B cell (primary cell): ENCODE measurements at regions not wholly inside any gene's neighbourhood (a gene's known extent, or its start where the extent isn't known, plus 50 kb on each side); places are given as distances from the start of the nearest gene placed in this dataset.

Source experiments
- ATAC-seq: fragments of 200-7000 bp; cut with Tn5 transposase; one replicate; pipeline ENCODE4 v1.10.0; 2021; ENCODE audit warnings: low read depth, mild to moderate bottlenecking, moderate number of reproducible peaks, moderate library complexity
- CTCF ChIA-PET: fragments of 350-600 bp; sonication (Branson Sonifier 250); formaldehyde crosslinking; loops from one replicate; lab custom pipeline; 2021; ENCODE audit warnings: antibody characterized with exemption, inconsistent platforms; lab: Charles Lee
- POLR2A ChIA-PET: fragments of 350-600 bp; sonication (Branson Sonifier 250); formaldehyde crosslinking; loops from one replicate; lab custom pipeline; 2021; ENCODE audit warnings: antibody characterized with exemption; lab: Charles Lee
- DNase-seq: peaks from one replicate; pipeline ENCODE4 v3.0.0; 2013
- H2AFZ ChIP-seq: 2 replicates; pipeline ENCODE4 v1.6.1; 2012; ENCODE audit warnings: mild to moderate bottlenecking, low read depth, low read length; ENCODE audit not compliant: insufficient read depth, poor library complexity, severe bottlenecking
- H3K27ac ChIP-seq, 2 donors: 1 replicate in 1 of 2; 2 replicates in 1 of 2; pipeline ENCODE4 v1.5.1; 2012 to 2013; ENCODE audit warnings: low read length in 2 of 2, mild to moderate bottlenecking in 2 of 2, moderate library complexity in 1 of 2
- H3K27me3 ChIP-seq, 4 experiments: fragments of 200-600 bp in 1 of 4; sonication (generic) in 1 of 4; replicated peaks in 1 of 4; 1 replicate in 2 of 4; 2 replicates in 2 of 4; pipeline versions ENCODE4 v1.6.1 to v1.7.0; 2013 to 2016; ENCODE audit warnings: low read length in 3 of 4, mild to moderate bottlenecking in 2 of 4, mixed read lengths in 1 of 4, moderate library complexity in 1 of 4; ENCODE audit not compliant: insufficient read depth in 4 of 4, control insufficient read depth in 3 of 4; ENCODE audit errors: control extremely low read depth in 1 of 4
- H3K36me3 ChIP-seq, 2 experiments: replicated peaks in 1 of 2; 1 replicate in 1 of 2; 2 replicates in 1 of 2; pipeline versions ENCODE4 v1.6.1 to v1.7.1; 2013; ENCODE audit warnings: low read length in 1 of 2; ENCODE audit not compliant: insufficient read depth in 2 of 2, control insufficient read depth in 1 of 2; ENCODE audit errors: control extremely low read depth in 1 of 2, extremely low read depth in 1 of 2
- H3K4me1 ChIP-seq, 2 donors: fragments of 200-600 bp in 1 of 2; sonication (generic) in 1 of 2; 1 replicate in 1 of 2; 2 replicates in 1 of 2; pipeline versions ENCODE4 v1.5.1 to v1.6.1; 2013 to 2017; ENCODE audit warnings: low read length in 2 of 2; ENCODE audit not compliant: control insufficient read depth in 2 of 2, insufficient read depth in 2 of 2
- H3K4me2 ChIP-seq: replicated peaks from 2 replicates; pipeline ENCODE3; 2012; ENCODE audit warnings: mild to moderate bottlenecking, low read depth, low read length; ENCODE audit not compliant: poor library complexity, severe bottlenecking
- H3K4me3 ChIP-seq, 5 experiments: fragments of 200-600 bp in 1 of 5; sonication (generic) in 1 of 5; 1 replicate in 3 of 5; 2 replicates in 2 of 5; pipeline versions ENCODE4 v1.5.1 to v1.7.0; 2011 to 2016; ENCODE audit warnings: low read length in 4 of 5, mild to moderate bottlenecking in 4 of 5, low read depth in 2 of 5, control low read depth in 1 of 5, moderate library complexity in 1 of 5; ENCODE audit not compliant: insufficient read depth in 1 of 5; ENCODE audit errors: control extremely low read depth in 1 of 5, extremely low read depth in 1 of 5
- H3K79me2 ChIP-seq: fragments of 200-600 bp; sonication (generic); one replicate; pipeline ENCODE4 v1.6.0; 2016; ENCODE audit warnings: low read length; ENCODE audit not compliant: control insufficient read depth, insufficient read depth
- H3K9ac ChIP-seq: fragments of 200-600 bp; sonication (generic); 2 replicates; pipeline ENCODE4 v1.6.1; 2017; ENCODE audit warnings: mild to moderate bottlenecking, low read length, moderate library complexity
- H3K9me3 ChIP-seq, 3 donors: one replicate each; pipeline versions ENCODE4 v1.6.1 to v1.7.1; 2013; ENCODE audit warnings: low read length in 2 of 3; ENCODE audit not compliant: control insufficient read depth in 2 of 3, insufficient read depth in 1 of 3; ENCODE audit errors: control extremely low read depth in 1 of 3
- H4K20me1 ChIP-seq: 2 replicates; pipeline ENCODE4 v1.6.0; 2012; ENCODE audit warnings: mild to moderate bottlenecking, low read length; ENCODE audit not compliant: insufficient read depth, control insufficient read depth, poor library complexity, severe bottlenecking
- H3K27ac Mint-ChIP-seq: one replicate; pipeline ENCODE4 v1.8.0; 2021; ENCODE audit warnings: mixed read lengths
- H3K27me3 Mint-ChIP-seq: one replicate; pipeline ENCODE4 v1.8.0; 2021; ENCODE audit warnings: mixed read lengths
- H3K4me1 Mint-ChIP-seq: one replicate; pipeline ENCODE4 v1.8.0; 2021; ENCODE audit warnings: mixed read lengths
- H3K4me3 Mint-ChIP-seq: one replicate; pipeline ENCODE4 v1.8.0; 2021; ENCODE audit warnings: mixed read lengths
- H3K9me3 Mint-ChIP-seq: one replicate; pipeline ENCODE4 v1.8.0; 2022; ENCODE audit warnings: mixed read lengths; ENCODE audit not compliant: insufficient read depth
- EZH2 ChIP-seq: IDR thresholded peaks from 2 replicates; pipeline ENCODE4 v1.6.1; 2012; ENCODE audit warnings: borderline replicate concordance, low read depth, mild to moderate bottlenecking, moderate library complexity, low read length; ENCODE audit not compliant: insufficient read depth, poor library complexity, severe bottlenecking
- WGBS: methylation state at CpG from one replicate; pipeline ENCODE4 v1.1.5; 2013; ENCODE audit warnings: missing lambda C conversion rate; ENCODE audit not compliant: insufficient coverage; 5-methylcytosine and 5-hydroxymethylcytosine counted together
- intact Hi-C: fragments of 100-400 bp; cut with micrococcal nuclease; formaldehyde crosslinking; loops from one replicate; pipeline ENCODE4 v1.10.0; 2022
- TF ChIP-seq, protein P1 (sequence below): fragments of 200-600 bp; IDR thresholded peaks from one replicate; pipeline ENCODE4 v1.8.0; 2022; ENCODE audit warnings: antibody characterized with exemption, mild to moderate bottlenecking

- Histone ChIP-seq H3K9me3 (no peaks in the 10 kb centered on the region), H3K36me3 (no peaks in the 10 kb centered on the region), H3K79me2 (no peaks in the 10 kb centered on the region), H4K20me1 (no peaks in the 10 kb centered on the region), H2AFZ (no peak overlapping the region), H3K4me2 (no peak overlapping the region), H3K4me1 (no peaks in the 10 kb centered on the region), H3K27ac (no peak overlapping the region), H3K9ac (no peak overlapping the region), H3K4me3 (no peak overlapping the region), H3K27me3 (peaks cover 0 to 1% (median 0%) of the 10 kb centered on the region in 4 experiments)
- DNase-seq (no peak), ATAC-seq (no peak)
- POLR2A ChIA-PET: no interaction called here
- H3K4me1 Mint-ChIP-seq: peaks cover 7% of the 10 kb centered on the region
- TF ChIP-seq, protein P1, sequence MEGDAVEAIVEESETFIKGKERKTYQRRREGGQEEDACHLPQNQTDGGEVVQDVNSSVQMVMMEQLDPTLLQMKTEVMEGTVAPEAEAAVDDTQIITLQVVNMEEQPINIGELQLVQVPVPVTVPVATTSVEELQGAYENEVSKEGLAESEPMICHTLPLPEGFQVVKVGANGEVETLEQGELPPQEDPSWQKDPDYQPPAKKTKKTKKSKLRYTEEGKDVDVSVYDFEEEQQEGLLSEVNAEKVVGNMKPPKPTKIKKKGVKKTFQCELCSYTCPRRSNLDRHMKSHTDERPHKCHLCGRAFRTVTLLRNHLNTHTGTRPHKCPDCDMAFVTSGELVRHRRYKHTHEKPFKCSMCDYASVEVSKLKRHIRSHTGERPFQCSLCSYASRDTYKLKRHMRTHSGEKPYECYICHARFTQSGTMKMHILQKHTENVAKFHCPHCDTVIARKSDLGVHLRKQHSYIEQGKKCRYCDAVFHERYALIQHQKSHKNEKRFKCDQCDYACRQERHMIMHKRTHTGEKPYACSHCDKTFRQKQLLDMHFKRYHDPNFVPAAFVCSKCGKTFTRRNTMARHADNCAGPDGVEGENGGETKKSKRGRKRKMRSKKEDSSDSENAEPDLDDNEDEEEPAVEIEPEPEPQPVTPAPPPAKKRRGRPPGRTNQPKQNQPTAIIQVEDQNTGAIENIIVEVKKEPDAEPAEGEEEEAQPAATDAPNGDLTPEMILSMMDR: no peak
- TF ChIP-seq EZH2: no peak
- intact Hi-C loops: no loop called here
- peaks cover 8% of the 10 kb centered on the region for H3K27me3 Mint-ChIP-seq
- 83% methylated on average over 1 of the region's 5 CpGs for WGBS
- H3K4me3 Mint-ChIP-seq: no peak overlapping the region
- no peaks in the 10 kb centered on the region for H3K9me3 Mint-ChIP-seq
- CTCF ChIA-PET: no interaction called here
- no peak overlapping the region for H3K27ac Mint-ChIP-seq
These were observed 207.5 kb downstream of the EXOC5 start for GRCh38 chr14:57061009-57061711.

- Histone ChIP-seq H3K4me1 (no peaks in the 10 kb centered on the region), H3K79me2 (no peaks in the 10 kb centered on the region), H3K9ac (no peak overlapping the region), H3K4me2 (no peak overlapping the region), H4K20me1 (no peaks in the 10 kb centered on the region), H3K36me3 (no peaks in the 10 kb centered on the region), H3K27me3 (no peaks in the 10 kb centered on the region), H3K9me3 (no peaks in the 10 kb centered on the region), H3K27ac (no peak overlapping the region), H2AFZ (no peak overlapping the region), H3K4me3 (no peak overlapping the region)
- Mint-ChIP-seq H3K9me3 (no peaks in the 10 kb centered on the region), H3K4me3 (no peak overlapping the region), H3K4me1 (peaks cover 7% of the 10 kb centered on the region), H3K27ac (no peak overlapping the region), H3K27me3 (peaks cover 8% of the 10 kb centered on the region)
- ATAC-seq (no peak), DNase-seq (no peak)
- ChIA-PET CTCF (no interaction called here), POLR2A (no interaction called here)
- intact Hi-C loops: no loop called here
- WGBS: 67% methylated on average over 3 of the region's 6 CpGs
- TF ChIP-seq, protein P1: no peak
- TF ChIP-seq EZH2: no peak
These were observed 208.3 kb downstream of the EXOC5 start for GRCh38 chr14:57060276-57060955.
